GM12873 (cell line): ENCODE measurements at regions not wholly inside any gene's neighbourhood (a gene's known extent, or its start where the extent isn't known, plus 50 kb on each side); places are given as distances from the start of the nearest gene placed in this dataset.

Experiments
- TF ChIP-seq, protein P1 (sequence below): IDR thresholded peaks from 2 replicates; pipeline ENCODE4 v1.5.1; 2012; ENCODE audit warnings: low read depth, mild to moderate bottlenecking, moderate library complexity, low read length, control low read depth; ENCODE audit not compliant: insufficient read depth; ENCODE audit errors: missing control alignments

GRCh38 chr18:78895207-78896001 is 84.2 kb upstream of the SALL3 start:
- TF ChIP-seq, protein P1, sequence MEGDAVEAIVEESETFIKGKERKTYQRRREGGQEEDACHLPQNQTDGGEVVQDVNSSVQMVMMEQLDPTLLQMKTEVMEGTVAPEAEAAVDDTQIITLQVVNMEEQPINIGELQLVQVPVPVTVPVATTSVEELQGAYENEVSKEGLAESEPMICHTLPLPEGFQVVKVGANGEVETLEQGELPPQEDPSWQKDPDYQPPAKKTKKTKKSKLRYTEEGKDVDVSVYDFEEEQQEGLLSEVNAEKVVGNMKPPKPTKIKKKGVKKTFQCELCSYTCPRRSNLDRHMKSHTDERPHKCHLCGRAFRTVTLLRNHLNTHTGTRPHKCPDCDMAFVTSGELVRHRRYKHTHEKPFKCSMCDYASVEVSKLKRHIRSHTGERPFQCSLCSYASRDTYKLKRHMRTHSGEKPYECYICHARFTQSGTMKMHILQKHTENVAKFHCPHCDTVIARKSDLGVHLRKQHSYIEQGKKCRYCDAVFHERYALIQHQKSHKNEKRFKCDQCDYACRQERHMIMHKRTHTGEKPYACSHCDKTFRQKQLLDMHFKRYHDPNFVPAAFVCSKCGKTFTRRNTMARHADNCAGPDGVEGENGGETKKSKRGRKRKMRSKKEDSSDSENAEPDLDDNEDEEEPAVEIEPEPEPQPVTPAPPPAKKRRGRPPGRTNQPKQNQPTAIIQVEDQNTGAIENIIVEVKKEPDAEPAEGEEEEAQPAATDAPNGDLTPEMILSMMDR: no peak

GRCh38 chr18:78896111-78896905 is 83.3 kb upstream of the SALL3 start:
- TF ChIP-seq, protein P1: no peak

DNA sequence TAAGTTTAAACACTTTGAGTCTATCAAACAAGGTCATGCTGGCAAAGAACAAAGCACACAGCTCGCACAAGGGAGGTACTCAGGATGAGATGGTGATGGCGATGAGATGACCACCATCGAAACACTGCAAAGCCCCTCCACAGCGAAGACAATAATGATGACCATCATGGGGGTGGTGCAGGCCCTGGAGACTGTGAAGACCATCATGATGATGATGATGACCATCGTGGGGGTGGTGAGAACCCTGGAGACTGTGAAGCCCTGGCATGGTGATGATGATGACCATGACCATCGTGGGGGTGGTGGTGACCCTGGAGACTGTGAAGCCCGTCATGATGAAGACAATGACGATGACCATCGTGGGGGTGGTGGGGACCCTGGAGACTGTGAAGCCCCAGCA is 81.6 kb upstream of the SALL3 start:
- TF ChIP-seq, protein P1: no peak

GRCh38 chr18:78898635-78899034 is 81.0 kb upstream of the SALL3 start:
- TF ChIP-seq, protein P1: no peak

DNA sequence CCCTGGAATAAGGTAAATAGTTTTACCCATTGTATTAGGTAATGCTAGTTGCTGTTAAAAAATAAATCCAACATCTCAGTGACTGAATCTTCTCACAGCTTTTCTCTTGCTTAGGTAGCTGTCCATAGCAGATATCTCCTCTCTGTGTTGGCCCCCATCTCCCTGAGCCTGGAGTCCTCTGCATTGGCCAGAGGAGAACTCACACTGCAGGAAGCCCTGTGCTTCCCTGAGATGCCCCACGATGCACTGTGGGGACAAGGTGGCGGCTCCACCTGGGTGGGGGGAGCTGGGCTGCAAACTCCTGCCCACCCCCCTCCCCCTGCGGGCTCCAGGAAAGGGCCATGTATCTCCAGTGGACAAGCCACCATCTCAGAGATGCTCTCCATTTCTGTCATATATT is 80.4 kb upstream of the SALL3 start:
- TF ChIP-seq, protein P1: no peak

DNA sequence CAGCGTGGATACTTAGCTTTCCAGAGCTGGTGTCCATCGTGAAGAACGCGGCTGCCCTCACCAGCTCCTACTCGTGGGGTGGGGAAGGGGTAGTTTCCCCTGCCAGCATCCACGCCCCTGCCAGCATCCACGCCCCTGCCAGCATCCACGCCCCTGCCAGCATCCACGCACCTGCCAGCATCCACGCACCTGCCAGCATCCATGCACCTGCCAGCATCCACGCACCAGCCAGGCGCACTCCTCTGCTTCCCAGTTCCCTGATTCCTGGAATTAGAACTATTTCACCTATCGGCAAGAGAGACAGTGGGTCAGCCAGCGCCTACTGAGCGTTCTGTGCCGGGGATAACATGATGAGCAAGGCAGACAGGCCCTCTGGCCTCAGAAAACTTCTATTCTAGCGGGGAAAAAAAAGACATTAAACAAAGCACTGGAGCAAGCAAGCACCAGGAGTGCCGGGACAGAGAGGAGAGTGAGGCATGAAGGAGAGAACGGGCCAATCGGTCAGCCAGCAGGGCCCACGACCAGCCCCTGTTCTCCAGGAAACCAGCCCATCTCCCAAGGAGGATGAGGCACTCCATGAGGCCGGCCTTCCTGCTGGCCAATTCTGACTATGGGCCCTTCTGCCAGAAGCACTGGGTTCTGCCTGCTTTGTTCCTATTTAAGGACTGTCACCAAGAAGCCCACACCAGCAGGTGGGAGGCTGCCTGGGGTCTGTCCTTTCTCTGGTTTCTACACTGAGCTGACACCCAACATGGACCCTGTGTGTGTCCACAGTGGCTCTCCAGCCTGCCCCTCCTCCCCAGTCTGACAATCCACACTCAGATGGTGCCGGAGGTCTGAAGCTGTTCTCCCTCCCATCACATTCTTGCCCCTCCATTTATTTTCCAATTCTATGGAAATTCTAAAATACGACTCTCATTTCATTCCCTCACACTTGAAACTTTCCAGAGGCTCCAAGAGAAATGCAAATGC is 78.4 kb upstream of the SALL3 start:
- TF ChIP-seq, protein P1: no peak
